Kidney (tissue), 13 donors: ENCODE measurements at regions not wholly inside any gene's neighbourhood (a gene's known extent, or its start where the extent isn't known, plus 50 kb on each side); places are given as distances from the start of the nearest gene placed in this dataset.
A peak's percentile ranks its signal among the peaks of the same experiment; 100 is the strongest.
"Not testable (repeated sequence)": the region's sequence is repeated elsewhere in the genome, so short reads cannot be mapped to it uniquely, and the experiment has no call there.

Experiments used
- DNase-seq, 5 donors: peaks; one replicate each; pipeline ENCODE4 v3.0.0-alpha.2; 2013 to 2020
- FAIRE-seq: peaks from 2 replicates; lab custom pipeline; 2012; peaks lifted over from hg19 to GRCh38; lab: Jason Lieb, UNC
- H3K27ac ChIP-seq, 2 donors: one replicate each; pipeline ENCODE4 v1.7.0; 2013; ENCODE audit warnings: low read depth in 2 of 2, low read length in 2 of 2, inconsistent platforms in 1 of 2
- H3K27me3 ChIP-seq: one replicate; pipeline ENCODE4 v1.7.1; 2013; ENCODE audit warnings: low read length, inconsistent platforms; ENCODE audit not compliant: control insufficient read depth, insufficient read depth
- H3K36me3 ChIP-seq, 3 donors: one replicate each; pipeline versions ENCODE4 v1.7.0 to v1.7.1; 2013; ENCODE audit warnings: low read length in 3 of 3, control low read depth in 1 of 3, inconsistent platforms in 1 of 3; ENCODE audit not compliant: insufficient read depth in 3 of 3, control insufficient read depth in 2 of 3
- H3K4me1 ChIP-seq, 3 donors: one replicate each; pipeline versions ENCODE4 v1.7.0 to v1.7.1; 2013; ENCODE audit warnings: low read length in 3 of 3, inconsistent platforms in 1 of 3, low read depth in 1 of 3; ENCODE audit not compliant: control insufficient read depth in 2 of 3, insufficient read depth in 2 of 3
- H3K4me3 ChIP-seq, 3 donors: one replicate each; pipeline versions ENCODE4 v1.7.0 to v1.8.1; 2013; ENCODE audit warnings: low read length in 3 of 3, control low read depth in 1 of 3, inconsistent platforms in 1 of 3
- H3K9ac ChIP-seq, 3 donors: one replicate each; pipeline versions ENCODE4 v1.7.0 to v1.7.1; 2013; ENCODE audit warnings: low read length in 3 of 3, control low read depth in 1 of 3, inconsistent platforms in 1 of 3
- H3K9me3 ChIP-seq, 3 donors: one replicate each; pipeline versions ENCODE4 v1.7.0 to v1.7.1; 2013; ENCODE audit warnings: low read length in 3 of 3, control low read depth in 1 of 3, inconsistent platforms in 1 of 3; ENCODE audit not compliant: control insufficient read depth in 2 of 3, insufficient read depth in 1 of 3
- CTCF ChIP-seq: IDR thresholded peaks from 3 replicates; pipeline ENCODE4 v1.5.1; 2012; ENCODE audit warnings: mild to moderate bottlenecking, moderate library complexity, borderline replicate concordance; ENCODE audit not compliant: insufficient read depth; ENCODE audit errors: extremely low read depth
- intact Hi-C: fragments of 100-400 bp; cut with DNase I; formaldehyde crosslinking; loops from one replicate; pipeline ENCODE4 v1.11.1; 2022
- donor health status: control.
- donor health status: control.
- donor health status: control.
- donor health status: control.
- donor health status: control.
- donor health status: DM: yes; HTN: yes; CAD: no.
- donor health status: Normal renal cell carcinoma (clear cell type).

- FAIRE-seq (no peak), DNase-seq (no peak)
- H3K27ac ChIP-seq = no peak overlapping the region
Observed at GRCh38 chr2:4930704-4931103, 761.5 kb upstream of the SOX11 start.

GRCh38 chr2:4931721-4932365 lies 760.3 kb upstream of the SOX11 start:
- no peaks in the 10 kb centered on the region for H3K9me3 ChIP-seq
- no peak for TF ChIP-seq CTCF
- no peak for FAIRE-seq
- no peak overlapping the region for H3K4me3 ChIP-seq
- no peak overlapping the region for H3K27ac ChIP-seq
- no peaks in the 10 kb centered on the region for H3K36me3 ChIP-seq
- DNase-seq = no peak
- H3K27me3 ChIP-seq = no peaks in the 10 kb centered on the region
- no peaks in the 10 kb centered on the region for H3K4me1 ChIP-seq
- intact Hi-C loops = no loop called here
- no peak overlapping the region for H3K9ac ChIP-seq

More at GRCh38 chr2:4930704-4931103, 761.5 kb upstream of the SOX11 start:
- Histone ChIP-seq H3K9me3 (no peaks in the 10 kb centered on the region), H3K27me3 (no peaks in the 10 kb centered on the region), H3K9ac (no peak overlapping the region), H3K36me3 (no peaks in the 10 kb centered on the region), H3K4me1 (no peaks in the 10 kb centered on the region), H3K4me3 (no peak overlapping the region)
- no peak for TF ChIP-seq CTCF
- intact Hi-C loops = no loop called here

- intact Hi-C loops, H3K4me3 ChIP-seq, FAIRE-seq, H3K36me3 ChIP-seq, H3K27ac ChIP-seq, H3K27me3 ChIP-seq, H3K9ac ChIP-seq, H3K4me1 ChIP-seq, H3K9me3 ChIP-seq, DNase-seq: not testable (repeated sequence)
Observed at GRCh38 chr2:4935291-4935690, 756.9 kb upstream of the SOX11 start.

GRCh38 chr2:4937550-4937949 lies 754.6 kb upstream of the SOX11 start:
- H3K4me1 ChIP-seq = no peaks in the 10 kb centered on the region
- no peak overlapping the region for H3K4me3 ChIP-seq
- H3K27me3 ChIP-seq = no peaks in the 10 kb centered on the region
- DNase-seq = peak in 4 of 5 donors; percentile 33 to 72 (median 44)
- no peaks in the 10 kb centered on the region for H3K36me3 ChIP-seq
- no peak for TF ChIP-seq CTCF
- no peaks in the 10 kb centered on the region for H3K9me3 ChIP-seq
- H3K27ac ChIP-seq = no peak overlapping the region
- no peak for FAIRE-seq
- H3K9ac ChIP-seq = no peak overlapping the region
- intact Hi-C loops = no loop called here
